Mucosa of gallbladder (tissue), 1 donor: ENCODE measurements at regions not wholly inside any gene's neighbourhood (a gene's known extent, or its start where the extent isn't known, plus 50 kb on each side); places are given as distances from the start of the nearest gene placed in this dataset.

Source experiments
- DNase-seq: peaks from one replicate; pipeline ENCODE4 v3.0.0-alpha.2; 2020; ENCODE audit warnings: low spot score
- donor health status: DM: no; HTN: no; CAD: no.

- DNase-seq = no peak
Observed at GRCh38 chr19:33898062-33898677, 101.5 kb downstream of the KCTD15 start.

- DNase-seq = no peak
Observed at GRCh38 chr19:33900817-33901216, 104.1 kb downstream of the KCTD15 start.

- no peak for DNase-seq
Observed at GRCh38 chr19:33902395-33902794, 105.7 kb downstream of the KCTD15 start.

GRCh38 chr19:33902802-33903488 lies 106.3 kb downstream of the KCTD15 start:
- no peak for DNase-seq

GRCh38 chr19:33903489-33903850 lies 106.8 kb downstream of the KCTD15 start:
- no peak for DNase-seq

- no peak for DNase-seq
Observed at GRCh38 chr19:33904681-33905080, 108.0 kb downstream of the KCTD15 start.

- no peak for DNase-seq
Observed at GRCh38 chr19:33905473-33905936, 108.8 kb downstream of the KCTD15 start.

- peak; percentile 62 for DNase-seq
Observed at GRCh38 chr19:33905937-33906577, 109.4 kb downstream of the KCTD15 start.

GRCh38 chr19:33906578-33907335 lies 110.1 kb downstream of the KCTD15 start:
- DNase-seq = no peak

- no peak for DNase-seq
Observed at GRCh38 chr19:33910922-33911321, 114.3 kb downstream of the KCTD15 start.

GRCh38 chr19:33914599-33914998 lies 117.9 kb downstream of the KCTD15 start:
- no peak for DNase-seq

- DNase-seq = no peak
Observed at GRCh38 chr19:33916792-33917191, 120.1 kb downstream of the KCTD15 start.

- DNase-seq = no peak
Observed at GRCh38 chr19:33919291-33919690, 122.6 kb downstream of the KCTD15 start.

GRCh38 chr19:33921165-33921564 lies 124.5 kb downstream of the KCTD15 start:
- DNase-seq = no peak

- no peak for DNase-seq
Observed at GRCh38 chr19:33926306-33926705, 129.6 kb downstream of the KCTD15 start.

GRCh38 chr19:33927789-33928457 lies 131.3 kb downstream of the KCTD15 start:
- DNase-seq = no peak

GRCh38 chr19:33928458-33928950 lies 131.8 kb downstream of the KCTD15 start:
- no peak for DNase-seq

- DNase-seq = no peak
Observed at GRCh38 chr19:33933931-33934330, 137.3 kb downstream of the KCTD15 start.

GRCh38 chr19:33938821-33939220 lies 142.2 kb downstream of the KCTD15 start:
- no peak for DNase-seq

GRCh38 chr19:33941133-33941532 lies 144.5 kb downstream of the KCTD15 start:
- DNase-seq = no peak

GRCh38 chr19:33946535-33947264 lies 150.0 kb downstream of the KCTD15 start:
- no peak for DNase-seq
